HG03378 (cell line): ENCODE measurements at regions not wholly inside any gene's neighbourhood (a gene's known extent, or its start where the extent isn't known, plus 50 kb on each side); places are given as distances from the start of the nearest gene placed in this dataset.
"Not testable (repeated sequence)": the region's sequence is repeated elsewhere in the genome, so short reads cannot be mapped to it uniquely, and the experiment has no call there.

Experiments used
- ATAC-seq: cut with Tn5 transposase; IDR thresholded peaks from one replicate; pipeline ENCODE4 v1.9.1; 2021; ENCODE audit warnings: mild to moderate bottlenecking, moderate library complexity; ENCODE audit not compliant: unreplicated experiment

DNA sequence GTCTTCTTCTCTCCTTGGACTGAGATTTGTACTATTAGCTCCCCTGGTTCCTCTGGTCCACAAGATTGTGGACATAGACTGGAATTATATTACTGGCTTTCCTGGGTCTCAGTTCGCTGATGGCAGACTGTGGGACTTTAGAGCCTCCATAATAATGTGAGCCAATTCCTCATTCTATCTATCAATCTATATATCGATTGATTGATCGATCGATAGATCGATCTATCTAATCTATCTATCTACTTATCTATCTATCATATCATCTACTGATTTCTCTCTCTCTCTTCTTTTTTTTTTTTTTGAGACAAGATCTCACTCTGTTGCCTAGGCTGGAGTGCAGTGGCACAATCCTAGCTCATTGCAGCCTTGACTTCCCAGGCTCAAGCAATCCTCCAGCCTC lies 51.5 kb upstream of the DDR1 start:
- no peak for ATAC-seq

DNA sequence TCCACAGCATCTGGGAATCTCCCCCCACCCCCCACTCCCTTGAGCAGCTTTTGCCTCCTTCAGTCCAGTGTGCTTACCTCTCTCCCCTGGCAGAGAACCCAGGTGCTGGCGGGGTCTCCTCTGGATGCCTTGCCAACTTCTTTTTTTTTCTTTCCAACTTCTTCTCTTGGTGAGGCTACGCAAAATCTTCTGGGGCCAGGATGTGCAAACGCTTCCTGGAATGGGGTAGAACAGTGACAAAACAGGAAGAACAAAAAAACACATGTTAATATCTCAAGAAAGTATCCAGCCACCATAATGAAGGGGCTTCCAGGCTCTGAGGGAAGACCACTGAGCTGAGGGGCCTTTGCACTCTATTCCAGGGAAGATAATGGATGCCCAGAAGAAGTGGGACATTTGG lies 53.9 kb upstream of the DDR1 start:
- ATAC-seq, result no peak

GRCh38 chr6:30829639-30830255 lies 54.6 kb upstream of the DDR1 start:
- no peak for ATAC-seq

DNA sequence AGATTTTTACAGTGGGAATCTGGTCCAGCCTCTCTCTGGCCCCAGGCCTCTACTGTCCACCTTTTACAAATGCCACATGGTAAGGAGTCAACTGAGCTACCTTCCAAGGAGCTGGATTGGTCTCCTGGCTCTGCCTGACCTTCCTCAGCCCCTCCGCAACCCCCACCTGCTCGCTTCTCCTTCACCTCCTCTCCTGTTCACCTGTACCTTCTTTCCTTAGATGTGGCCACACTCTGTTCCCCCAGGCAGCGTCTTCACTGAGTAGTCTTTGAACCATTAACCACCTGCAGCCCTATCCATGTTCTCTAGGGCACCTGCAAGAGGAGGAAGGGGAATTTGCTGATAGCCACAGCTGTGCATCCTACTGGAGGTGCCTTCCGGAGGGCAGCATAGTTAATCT lies 55.3 kb upstream of the DDR1 start:
- ATAC-seq, result no peak

GRCh38 chr6:30828027-30828962 lies 56.0 kb upstream of the DDR1 start:
- ATAC-seq, result no peak

DNA sequence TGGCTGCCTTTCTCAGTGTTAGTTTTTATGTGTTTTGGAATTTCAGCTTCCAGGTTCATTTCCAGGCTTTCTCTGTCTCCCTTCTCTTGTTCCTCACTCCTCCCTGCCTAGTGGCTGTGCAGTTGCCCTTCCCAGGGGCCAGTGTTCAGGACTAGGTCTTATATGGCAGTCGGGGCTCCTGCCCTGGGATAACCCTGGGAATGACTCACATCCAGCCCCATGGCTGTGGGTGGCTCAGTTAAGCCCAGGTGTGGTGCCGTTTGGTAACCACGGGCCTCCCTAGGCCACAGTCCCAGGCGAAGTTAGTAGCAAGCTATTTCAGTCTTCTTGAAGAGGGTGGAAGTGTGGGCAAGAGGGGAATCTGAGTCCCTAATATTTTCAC lies 57.4 kb upstream of the DDR1 start:
- ATAC-seq, result no peak

- ATAC-seq, result no peak
These were observed 59.6 kb upstream of the DDR1 start for GRCh38 chr6:30824698-30825097.

GRCh38 chr6:30823534-30823865 lies 60.8 kb upstream of the DDR1 start:
- no peak for ATAC-seq

DNA sequence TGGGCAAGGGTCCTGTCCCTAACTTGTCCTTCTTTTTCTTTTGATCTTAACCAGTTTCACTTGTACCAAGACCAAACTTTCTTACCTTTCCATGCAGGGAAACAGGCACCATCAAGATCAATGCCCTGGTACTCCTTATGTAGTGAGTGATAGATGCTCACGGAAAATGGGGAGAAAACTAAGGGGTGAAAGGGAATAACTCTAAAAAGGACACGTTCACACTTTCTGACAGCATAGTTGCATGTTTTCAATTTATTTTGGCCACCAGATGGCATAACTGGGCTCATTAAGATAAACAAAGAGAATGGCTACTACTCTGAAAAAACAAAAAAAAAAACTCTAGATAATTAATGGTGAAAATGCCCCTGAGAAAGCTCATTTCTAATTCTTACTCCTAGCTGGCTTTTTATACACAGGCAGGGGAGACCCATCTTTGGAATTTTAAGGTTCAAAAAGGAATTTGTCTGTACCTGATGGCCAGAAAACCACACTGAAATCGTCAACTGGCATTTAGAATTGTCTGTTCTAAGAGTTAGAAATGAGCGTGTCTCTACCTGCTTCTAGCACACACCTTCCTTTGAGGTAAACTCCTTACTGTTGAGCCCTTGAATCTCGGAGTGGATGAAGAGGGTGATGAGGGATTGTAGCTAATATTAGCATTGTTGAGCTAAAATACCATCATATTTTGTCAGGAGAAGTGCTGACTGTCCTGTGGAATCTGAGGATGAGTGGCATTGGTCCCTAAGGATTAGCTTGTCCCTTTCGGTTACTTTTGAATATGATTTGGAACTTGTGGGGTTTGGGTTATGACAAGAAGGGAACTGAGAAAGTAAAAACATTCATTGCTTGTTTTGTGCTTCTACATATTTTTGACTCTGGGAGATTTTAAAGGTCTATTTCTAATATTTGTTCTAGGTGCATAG lies 62.2 kb upstream of the DDR1 start:
- ATAC-seq, result no peak

- ATAC-seq, result no peak
These were observed 64.1 kb upstream of the DDR1 start for GRCh38 chr6:30820193-30820592.

DNA sequence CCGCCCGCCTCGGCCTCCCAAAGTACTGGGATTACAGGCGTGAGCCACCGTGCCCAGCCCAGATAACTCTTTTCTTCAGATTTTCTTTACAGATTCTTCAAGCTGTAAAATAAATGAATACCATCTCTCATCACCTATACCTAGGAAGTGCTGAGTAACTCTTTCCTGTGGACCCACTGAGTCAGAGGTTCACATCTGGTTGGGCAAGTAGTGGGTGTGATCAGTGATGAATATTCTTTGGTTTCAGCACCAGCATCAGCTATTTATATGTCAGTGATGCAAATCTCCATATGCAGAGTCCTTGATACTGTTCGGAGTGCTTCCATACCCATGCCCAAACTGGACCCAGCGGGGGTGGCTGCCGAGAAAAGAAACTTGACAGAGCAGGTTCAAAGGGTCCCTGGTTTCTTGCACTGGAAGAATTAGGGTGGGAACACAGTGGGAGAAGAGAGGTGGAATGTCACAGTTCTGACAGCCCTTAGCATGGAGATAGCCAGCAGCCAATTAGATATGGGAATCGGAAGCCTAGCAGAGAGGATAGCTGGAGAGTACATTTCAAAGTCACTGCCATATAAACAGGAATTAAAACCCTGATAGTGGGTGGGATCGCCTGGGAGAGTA lies 64.9 kb upstream of the DDR1 start:
- ATAC-seq, result no peak

DNA sequence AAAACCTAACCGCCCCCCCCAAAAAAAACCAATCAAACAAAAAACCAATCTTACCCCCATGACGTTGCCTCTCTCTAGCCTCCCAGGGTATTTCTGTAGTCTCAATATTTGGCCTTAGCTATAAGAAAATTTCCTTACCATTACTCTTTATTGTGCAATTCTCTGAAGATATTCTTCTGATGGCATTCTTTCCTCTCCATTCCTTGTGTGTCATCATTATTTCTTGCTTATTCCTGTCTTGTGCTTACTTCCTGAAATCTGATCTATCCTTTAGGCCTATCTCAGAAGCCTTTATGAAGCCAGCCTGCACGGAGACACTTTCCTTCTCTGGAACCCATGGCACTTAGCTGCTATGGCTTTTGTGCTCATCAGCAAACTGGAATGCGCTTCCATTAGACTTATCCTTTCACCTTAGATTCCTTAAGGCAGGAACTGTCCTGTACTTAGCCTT lies 65.9 kb upstream of the DDR1 start:
- ATAC-seq, result no peak

- ATAC-seq, result peak; percentile 51
These were observed 67.3 kb upstream of the DDR1 start for GRCh38 chr6:30816791-30817739.

GRCh38 chr6:30816296-30816695 lies 68.0 kb upstream of the DDR1 start:
- ATAC-seq, result not testable (repeated sequence)

DNA sequence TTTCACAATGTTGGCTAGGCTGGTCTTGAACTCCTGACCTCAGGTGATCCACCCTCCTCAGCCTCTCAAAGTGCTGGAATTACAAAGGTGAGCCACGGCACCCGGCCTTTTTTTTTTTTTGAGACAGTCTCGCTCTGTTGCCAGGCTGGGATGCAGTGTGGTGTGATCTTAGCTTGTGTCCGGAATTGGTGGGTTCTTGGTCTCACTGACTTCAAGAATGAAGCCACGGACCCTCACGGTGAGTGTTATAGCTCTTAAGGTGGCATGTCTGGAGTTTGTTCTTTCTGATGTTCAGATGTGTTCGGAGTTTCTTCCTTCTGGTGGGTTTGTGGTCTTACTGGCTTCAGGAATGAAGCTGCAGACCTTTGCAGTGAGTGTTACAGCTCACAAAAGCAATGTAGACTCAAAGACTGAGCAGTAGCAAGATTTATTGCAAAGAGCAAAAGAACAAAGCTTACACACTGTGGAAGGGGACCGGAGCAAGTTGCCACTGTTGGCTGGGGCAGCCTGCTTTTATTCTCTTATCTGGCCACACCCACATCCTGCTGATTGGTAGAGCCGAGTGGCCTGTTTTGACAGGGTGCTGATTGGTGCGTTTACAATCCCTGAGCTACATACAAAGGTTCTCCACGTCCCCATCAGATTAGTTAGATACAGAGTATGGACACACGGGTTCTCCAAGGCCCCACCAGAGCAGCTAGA lies 69.1 kb upstream of the DDR1 start:
- ATAC-seq, result not testable (repeated sequence)

DNA sequence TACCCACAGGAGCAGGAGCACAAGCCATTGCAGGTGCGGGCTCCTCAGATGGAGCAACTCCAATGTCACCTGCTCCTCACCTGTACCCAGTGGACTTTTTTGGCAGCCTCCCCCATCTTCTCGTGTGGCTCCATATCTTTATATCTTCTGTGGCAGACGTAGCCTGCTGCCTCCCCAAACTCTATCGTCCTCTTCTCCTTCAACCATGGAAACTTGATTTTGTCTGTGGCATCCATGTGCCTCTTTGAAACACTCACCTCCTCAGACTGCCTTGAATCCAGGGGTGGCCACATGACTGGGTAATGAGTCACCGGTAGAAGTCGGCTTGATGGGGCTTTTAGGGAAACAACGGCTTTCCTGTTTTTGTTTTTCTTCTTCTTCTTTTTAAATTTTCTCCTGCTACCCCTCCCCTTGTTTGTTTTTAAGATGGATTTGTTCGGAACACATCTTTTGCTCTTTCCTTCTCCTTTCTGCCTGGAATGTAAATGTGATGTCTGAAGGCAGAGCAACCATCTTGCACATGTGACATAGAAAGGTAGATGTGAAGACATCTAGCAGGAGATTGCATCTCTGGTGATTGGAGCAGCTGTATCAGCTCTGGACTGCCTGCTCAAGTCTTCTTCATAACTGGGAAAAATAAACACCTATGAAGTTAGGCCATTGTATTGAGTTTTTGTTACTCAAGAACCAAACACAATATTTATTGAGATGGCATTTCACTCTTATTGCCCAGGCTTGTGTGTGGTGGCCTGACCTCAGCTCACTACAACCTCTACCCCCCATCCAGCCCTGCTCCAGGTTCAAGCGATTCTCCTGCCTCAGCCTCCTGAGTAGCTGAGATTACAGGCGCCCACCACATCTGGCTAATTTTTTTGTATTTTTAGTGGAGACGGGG lies 69.9 kb upstream of the DDR1 start:
- no peak for ATAC-seq

DNA sequence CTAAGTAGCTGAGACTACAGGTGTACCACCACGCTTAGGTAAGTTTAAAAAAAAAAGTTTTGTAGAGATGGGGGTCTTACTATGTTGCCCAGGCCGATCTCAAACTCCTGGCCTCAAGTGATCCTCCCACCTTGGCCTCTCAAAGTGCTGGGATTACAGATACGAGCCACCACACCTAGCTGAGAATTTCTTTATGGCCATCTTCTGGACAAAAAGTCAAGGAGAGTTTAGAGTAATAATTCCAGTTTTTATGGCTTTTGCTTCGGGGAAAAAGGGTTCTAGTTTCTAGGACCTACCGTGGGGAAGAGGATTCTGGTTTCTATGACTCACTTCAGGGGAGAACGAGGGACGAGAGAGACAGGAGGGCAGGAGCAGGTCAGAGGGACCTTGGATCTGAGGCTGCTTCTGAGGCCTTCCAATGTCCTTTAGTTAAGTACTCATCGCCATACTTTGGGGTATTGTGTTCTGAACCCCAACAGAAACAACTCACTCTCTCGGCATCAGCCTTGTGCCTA lies 69.3 kb upstream of the IER3 start:
- ATAC-seq, result no peak

DNA sequence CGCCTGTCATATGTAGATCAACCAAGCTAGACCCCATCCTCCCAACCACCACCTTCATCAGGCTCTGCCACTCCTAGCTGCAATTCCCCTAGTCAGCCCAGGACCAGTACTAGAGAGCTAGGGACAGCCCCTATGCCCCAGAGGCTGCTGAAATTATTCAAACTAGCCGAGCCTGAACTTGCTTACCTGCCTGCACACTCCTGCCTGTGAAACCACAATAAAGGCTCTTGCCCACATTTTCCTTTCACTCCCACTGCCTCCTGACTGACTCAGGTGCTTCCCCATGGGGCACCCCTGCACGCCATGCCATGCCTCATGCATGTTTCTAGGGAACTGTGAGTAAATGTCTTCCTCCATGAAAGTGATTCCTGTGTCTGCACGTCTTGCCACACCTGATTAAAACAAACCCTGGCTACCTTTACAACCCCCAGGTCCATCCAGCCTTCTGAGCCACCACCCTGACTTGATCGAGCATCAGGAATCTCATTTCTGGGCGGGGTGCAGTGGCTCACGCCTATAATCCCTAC lies 66.5 kb upstream of the IER3 start:
- ATAC-seq, result peak; percentile 92
